ENCODE measurements at regions not wholly inside any gene's neighbourhood (a gene's known extent, or its start where the extent isn't known, plus 50 kb on each side); places are given as distances from the start of the nearest gene placed in this dataset.

DNA sequence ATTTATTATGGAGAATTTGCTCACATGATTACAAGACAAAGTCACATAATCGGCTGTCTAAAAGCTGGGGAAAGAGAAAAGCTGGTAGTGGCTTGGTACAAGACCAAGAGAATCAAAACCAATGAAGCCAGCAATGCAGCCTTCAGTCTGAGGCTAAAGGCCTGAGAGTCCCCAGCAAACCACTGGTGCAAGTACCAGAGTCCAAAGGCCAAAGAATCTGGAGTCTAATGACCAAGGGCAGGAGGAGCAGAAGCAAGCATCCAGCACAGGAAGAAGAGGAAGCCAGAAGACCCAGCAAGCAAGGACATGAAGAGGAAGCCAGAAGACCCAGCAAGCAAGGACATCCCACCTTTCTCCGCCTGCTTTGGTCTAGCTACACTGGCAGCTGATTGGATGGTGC, 250.6 kb upstream of the SALL1 start:
- 64% methylated on average over 2 of the region's 2 CpGs for WGBS (ENCODE audit: low lambda C conversion rate)
- ATAC-seq = no peak
- TF ChIP-seq HNF4A (CRISPR knock-in tag; IDR thresholded peaks at IDR 0.05) (peak; percentile 13; the same call in 1 of the 2 replicates), ZNF788 (CRISPR knock-in tag; IDR thresholded peaks at IDR 0.05; ENCODE audit: borderline replicate concordance) (0 out of 2 replicates have a peak, but pooled peaks have one; percentile 22), SMAD9 (CRISPR knock-in tag; IDR thresholded peaks at IDR 0.05) (no peak), ZBTB7A (CRISPR knock-in tag; IDR thresholded peaks at IDR 0.05) (no peak)
- H3K27me3 ChIP-seq (ENCODE audit: control insufficient read depth in 1 of 2, insufficient read depth in 2 of 2, low read length in 2 of 2) = no peaks in the 10 kb centered on the region
- H3K36me3 ChIP-seq (replicated peaks in 1 of 2; ENCODE audit: control insufficient read depth in 1 of 2, insufficient read depth in 2 of 2, low read length in 2 of 2) = no peaks in the 10 kb centered on the region
- POLR2A ChIA-PET = no interaction called here
- no peak overlapping the region for H3K27ac ChIP-seq (ENCODE audit: extremely low read length, insufficient read depth, low read length)
- H3K4me1 ChIP-seq (ENCODE audit: insufficient read depth, low read length) = peaks cover 28% of the 10 kb centered on the region
- H3K9ac ChIP-seq (ENCODE audit: insufficient read depth, low read depth, low read length) = no peak overlapping the region
- H3K9me3 ChIP-seq (ENCODE audit: low read length) = peaks cover 20% of the 10 kb centered on the region
- FAIRE-seq = no peak
- intact Hi-C loops (cut with micrococcal nuclease; ENCODE audit: unreplicated experiment) = no loop called here
- H4K20me1 ChIP-seq (ENCODE audit: insufficient read depth, low read length) = no peaks in the 10 kb centered on the region
- no peak for DNase-seq (ENCODE audit: low spot score)
- no peak overlapping the region for H3K4me2 ChIP-seq (ENCODE audit: low read depth, low read length)
- in situ Hi-C loops (cut with HindIII; ENCODE audit: extremely low pct_ligation_motif_present, low pct_unique_long_range_greater_than_20kb) = no loop called here
- H3K4me3 ChIP-seq (replicated peaks in 1 of 3; ENCODE audit: insufficient read depth in 1 of 3, low read depth in 2 of 3, low read length in 3 of 3) = no peak overlapping the region
- H2AFZ ChIP-seq (ENCODE audit: low read length) = no peak overlapping the region
- CTCF ChIA-PET (ENCODE audit: low intra/inter-chr PET ratio, low total read pairs) = no interaction called here
- H3K79me2 ChIP-seq (ENCODE audit: insufficient read depth, low read length) = no peaks in the 10 kb centered on the region
- no TSS peak for BruUV-seq (replicated peaks)

DNA sequence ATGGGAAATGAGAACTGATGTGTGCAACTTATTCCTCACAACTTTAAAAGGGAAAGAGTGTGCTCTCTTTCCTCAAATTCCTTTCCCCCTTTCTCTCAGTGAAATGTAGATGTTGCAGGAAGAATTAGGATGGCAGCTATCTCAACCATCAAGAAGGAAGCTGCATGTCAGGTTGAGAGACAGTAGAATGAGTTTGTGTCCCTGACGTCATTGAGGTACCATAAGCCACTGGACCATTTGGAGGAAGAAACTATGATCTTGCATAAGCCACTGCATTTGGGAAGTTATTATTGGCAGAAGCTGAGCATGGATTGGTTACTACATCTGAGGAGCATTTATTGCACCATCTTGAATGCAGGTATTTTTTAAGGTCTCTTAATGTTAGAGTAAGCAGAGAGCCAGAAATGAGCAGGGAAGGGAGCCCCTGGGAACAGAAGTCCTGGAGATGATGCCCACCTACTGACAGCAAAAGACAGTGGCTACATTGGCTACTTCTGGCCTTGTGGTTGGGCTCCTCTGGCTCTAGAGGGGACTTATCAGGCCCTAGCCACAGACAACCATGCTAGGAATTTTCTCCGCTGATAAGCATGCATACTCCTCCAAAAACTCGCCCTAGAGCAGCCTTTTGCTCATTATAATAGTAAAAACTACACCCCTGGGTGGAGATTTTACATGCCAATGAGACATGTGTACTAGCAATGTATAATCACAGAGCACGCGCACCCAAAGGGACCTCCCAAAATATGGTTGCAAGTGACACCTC, 249.0 kb upstream of the SALL1 start:
- Histone ChIP-seq H3K79me2 (ENCODE audit: insufficient read depth, low read length) (no peaks in the 10 kb centered on the region), H3K9me3 (ENCODE audit: low read length) (peaks cover 20% of the 10 kb centered on the region), H3K4me1 (ENCODE audit: insufficient read depth, low read length) (peaks cover 28% of the 10 kb centered on the region), H2AFZ (ENCODE audit: low read length) (no peak overlapping the region), H4K20me1 (ENCODE audit: insufficient read depth, low read length) (no peaks in the 10 kb centered on the region), H3K27ac (ENCODE audit: extremely low read length, insufficient read depth, low read length) (no peak overlapping the region), H3K4me2 (ENCODE audit: low read depth, low read length) (no peak overlapping the region), H3K36me3 (replicated peaks in 1 of 2; ENCODE audit: control insufficient read depth in 1 of 2, insufficient read depth in 2 of 2, low read length in 2 of 2) (no peaks in the 10 kb centered on the region), H3K4me3 (replicated peaks in 1 of 3; ENCODE audit: insufficient read depth in 1 of 3, low read depth in 2 of 3, low read length in 3 of 3) (no peak overlapping the region), H3K9ac (ENCODE audit: insufficient read depth, low read depth, low read length) (no peak overlapping the region), H3K27me3 (ENCODE audit: control insufficient read depth in 1 of 2, insufficient read depth in 2 of 2, low read length in 2 of 2) (no peaks in the 10 kb centered on the region)
- POLR2A ChIA-PET = no interaction called here
- intact Hi-C loops (cut with micrococcal nuclease; ENCODE audit: unreplicated experiment) = no loop called here
- no TSS peak for BruUV-seq (replicated peaks)
- ATAC-seq (no peak), DNase-seq (ENCODE audit: low spot score) (no peak), FAIRE-seq (no peak)
- in situ Hi-C loops (cut with HindIII; ENCODE audit: extremely low pct_ligation_motif_present, low pct_unique_long_range_greater_than_20kb) = no loop called here
- WGBS (ENCODE audit: low lambda C conversion rate) = 82% methylated on average over 4 of the region's 5 CpGs
- TF ChIP-seq ATF7 (IDR thresholded peaks at IDR 0.05) = peak; percentile 72
- TF ChIP-seq ATF7 (CRISPR knock-in tag; IDR thresholded peaks at IDR 0.05) = no peak
- TF ChIP-seq KLF11 (CRISPR knock-in tag; IDR thresholded peaks at IDR 0.05) = no peak
- peak; percentile 71 for TF ChIP-seq CREB1 (IDR thresholded peaks at IDR 0.05)
- TF ChIP-seq CREB1 (CRISPR knock-in tag; IDR thresholded peaks at IDR 0.05) = no peak
- CTCF ChIA-PET (ENCODE audit: low intra/inter-chr PET ratio, low total read pairs) = no interaction called here
